ENCODE measurements at regions not wholly inside any gene's neighbourhood (a gene's known extent, or its start where the extent isn't known, plus 50 kb on each side); places are given as distances from the start of the nearest gene placed in this dataset.

- Histone ChIP-seq H3K4me3 (ENCODE audit: low read length) (no peak overlapping the region), H3K79me2 (ENCODE audit: low read length) (no peaks in the 10 kb centered on the region), H3F3A (ENCODE audit: insufficient read depth, low read length) (no peaks in the 10 kb centered on the region), H3K4me2 (ENCODE audit: low read depth, low read length) (no peak overlapping the region), H4K20me1 (ENCODE audit: insufficient read depth, low read length) (no peaks in the 10 kb centered on the region), H3K9me3 (replicated peaks; ENCODE audit: insufficient read depth, low read length) (no peaks in the 10 kb centered on the region), H3K36me3 (replicated peaks; ENCODE audit: insufficient read depth, low read length) (no peaks in the 10 kb centered on the region), H3K4me1 (ENCODE audit: low read length) (peaks cover 8% of the 10 kb centered on the region), H2AFZ (ENCODE audit: low read length) (no peak overlapping the region), H3K27ac (ENCODE audit: low read length) (no peak overlapping the region), H3K27me3 (replicated peaks; ENCODE audit: insufficient read depth, low read length) (no peaks in the 10 kb centered on the region), H3K9me2 (replicated peaks; ENCODE audit: insufficient read depth, low read length) (no peaks in the 10 kb centered on the region), H3K9ac (ENCODE audit: low read length) (no peak overlapping the region)
- TF ChIP-seq CTCF (IDR thresholded peaks at IDR 0.05; ENCODE audit: low read length), result no peak
- no peak for TF ChIP-seq EZH2phosphoT487 (IDR thresholded peaks at IDR 0.05; ENCODE audit: low read length)
- TF ChIP-seq EZH2 (optimal IDR thresholded peaks at IDR 0.05; ENCODE audit: low read depth, low read length), result no peak
- DNase-seq, result no peak
Observed at GRCh38 chr2:181770150-181770549, 89.8 kb upstream of the NEUROD1 start.

GRCh38 chr2:181771356-181771755 is 91.0 kb upstream of the NEUROD1 start:
- Histone ChIP-seq H3K9me2 (replicated peaks; ENCODE audit: insufficient read depth, low read length) (no peaks in the 10 kb centered on the region), H3K36me3 (replicated peaks; ENCODE audit: insufficient read depth, low read length) (no peaks in the 10 kb centered on the region), H3K4me3 (ENCODE audit: low read length) (no peak overlapping the region), H4K20me1 (ENCODE audit: insufficient read depth, low read length) (no peaks in the 10 kb centered on the region), H3K27me3 (replicated peaks; ENCODE audit: insufficient read depth, low read length) (no peaks in the 10 kb centered on the region), H3K9ac (ENCODE audit: low read length) (no peak overlapping the region), H3F3A (ENCODE audit: insufficient read depth, low read length) (no peaks in the 10 kb centered on the region), H3K27ac (ENCODE audit: low read length) (no peak overlapping the region), H3K4me2 (ENCODE audit: low read depth, low read length) (no peak overlapping the region), H2AFZ (ENCODE audit: low read length) (no peak overlapping the region), H3K4me1 (ENCODE audit: low read length) (peaks cover 9% of the 10 kb centered on the region), H3K9me3 (replicated peaks; ENCODE audit: insufficient read depth, low read length) (no peaks in the 10 kb centered on the region), H3K79me2 (ENCODE audit: low read length) (no peaks in the 10 kb centered on the region)
- TF ChIP-seq EZH2 (optimal IDR thresholded peaks at IDR 0.05; ENCODE audit: low read depth, low read length), result no peak
- TF ChIP-seq CTCF (IDR thresholded peaks at IDR 0.05; ENCODE audit: low read length), result no peak
- TF ChIP-seq EZH2phosphoT487 (IDR thresholded peaks at IDR 0.05; ENCODE audit: low read length), result no peak
- DNase-seq, result no peak

GRCh38 chr2:181772334-181772733 is 92.0 kb upstream of the NEUROD1 start:
- Histone ChIP-seq H3K9me2 (replicated peaks; ENCODE audit: insufficient read depth, low read length) (no peaks in the 10 kb centered on the region), H3K27me3 (replicated peaks; ENCODE audit: insufficient read depth, low read length) (no peaks in the 10 kb centered on the region), H3K27ac (ENCODE audit: low read length) (no peak overlapping the region), H3K36me3 (replicated peaks; ENCODE audit: insufficient read depth, low read length) (no peaks in the 10 kb centered on the region), H3K9me3 (replicated peaks; ENCODE audit: insufficient read depth, low read length) (no peaks in the 10 kb centered on the region), H3K4me1 (ENCODE audit: low read length) (peaks cover 9% of the 10 kb centered on the region), H3K4me3 (ENCODE audit: low read length) (no peak overlapping the region), H2AFZ (ENCODE audit: low read length) (no peak overlapping the region), H4K20me1 (ENCODE audit: insufficient read depth, low read length) (no peaks in the 10 kb centered on the region), H3F3A (ENCODE audit: insufficient read depth, low read length) (no peaks in the 10 kb centered on the region), H3K9ac (ENCODE audit: low read length) (no peak overlapping the region), H3K4me2 (ENCODE audit: low read depth, low read length) (no peak overlapping the region), H3K79me2 (ENCODE audit: low read length) (no peaks in the 10 kb centered on the region)
- DNase-seq, result no peak
- TF ChIP-seq EZH2phosphoT487 (IDR thresholded peaks at IDR 0.05; ENCODE audit: low read length), result no peak
- TF ChIP-seq CTCF (IDR thresholded peaks at IDR 0.05; ENCODE audit: low read length), result no peak
- no peak for TF ChIP-seq EZH2 (optimal IDR thresholded peaks at IDR 0.05; ENCODE audit: low read depth, low read length)
